ENCODE measurements at regions not wholly inside any gene's neighbourhood (a gene's known extent, or its start where the extent isn't known, plus 50 kb on each side); places are given as distances from the start of the nearest gene placed in this dataset.

- TF ChIP-seq ZFX (IDR thresholded peaks at IDR 0.05), result no peak
- no peak for TF ChIP-seq CTCF (conservative IDR thresholded peaks at IDR 0.05)
- H3K27ac ChIP-seq, result no peak overlapping the region
Observed at GRCh38 chr18:67957684-67958083, 441.2 kb upstream of the DSEL start.

GRCh38 chr18:67954594-67954993 lies 438.1 kb upstream of the DSEL start:
- no peak for TF ChIP-seq CTCF (conservative IDR thresholded peaks at IDR 0.05)
- no peak for TF ChIP-seq ZFX (IDR thresholded peaks at IDR 0.05)
- no peak overlapping the region for H3K27ac ChIP-seq

- TF ChIP-seq CTCF (conservative IDR thresholded peaks at IDR 0.05), result no peak
- no peak for TF ChIP-seq ZFX (IDR thresholded peaks at IDR 0.05)
Observed at GRCh38 chr18:67951137-67951536, 434.6 kb upstream of the DSEL start.

GRCh38 chr18:67938660-67939059 lies 422.1 kb upstream of the DSEL start:
- TF ChIP-seq ZFX (IDR thresholded peaks at IDR 0.05) (no peak), CTCF (conservative IDR thresholded peaks at IDR 0.05) (no peak)
- H3K27ac ChIP-seq, result no peak overlapping the region

More at GRCh38 chr18:67951137-67951536, 434.6 kb upstream of the DSEL start:
- H3K27ac ChIP-seq, result no peak overlapping the region

GRCh38 chr18:67935638-67936037 lies 419.1 kb upstream of the DSEL start:
- no peak overlapping the region for H3K27ac ChIP-seq
- TF ChIP-seq CTCF (conservative IDR thresholded peaks at IDR 0.05) (no peak), ZFX (IDR thresholded peaks at IDR 0.05) (no peak)

- TF ChIP-seq CTCF (conservative IDR thresholded peaks at IDR 0.05) (no peak), ZFX (IDR thresholded peaks at IDR 0.05) (no peak)
- no peak overlapping the region for H3K27ac ChIP-seq
Observed at GRCh38 chr18:67933271-67933670, 416.8 kb upstream of the DSEL start.

GRCh38 chr18:67932271-67932670 lies 415.8 kb upstream of the DSEL start:
- TF ChIP-seq ZFX (IDR thresholded peaks at IDR 0.05) (no peak), CTCF (conservative IDR thresholded peaks at IDR 0.05) (no peak)
- H3K27ac ChIP-seq, result no peak overlapping the region

Measured in C4-2B (cell line).